HepG2 (cell line): ENCODE measurements at regions not wholly inside any gene's neighbourhood (a gene's known extent, or its start where the extent isn't known, plus 50 kb on each side); places are given as distances from the start of the nearest gene placed in this dataset.

ENCODE experiments used
- ATAC-seq: fragments of 200-7000 bp; cut with Tn5 transposase; 3 replicates; pipeline ENCODE4 v1.9.1; 2020; ENCODE audit warnings: mild to moderate bottlenecking, moderate library complexity
- BruUV-seq: library from RNA; stranded (reverse); fragments of 400-500 nt; replicated peaks from 2 replicates; lab custom pipeline; 2021; lab: Mats Ljungman, UMichigan
- CTCF ChIA-PET: fragments of 300-600 bp; formaldehyde crosslinking; extraction: SDS; loops from one replicate; lab custom pipeline; 2021; ENCODE audit warnings: low total read pairs, inconsistent platforms, low intra/inter-chr PET ratio; lab: Yijun Ruan, JAX
- POLR2A ChIA-PET: fragments of 350-600 bp; sonication (Branson Sonifier 250); formaldehyde crosslinking; loops from one replicate; lab custom pipeline; 2020; ENCODE audit warnings: antibody characterized with exemption, inconsistent platforms; lab: Yijun Ruan, JAX
- DNase-seq: peaks from one replicate; pipeline ENCODE4 v3.0.0-alpha.2; 2015; ENCODE audit warnings: low spot score
- FAIRE-seq: peaks from 3 replicates; lab custom pipeline; 2011; peaks lifted over from hg19 to GRCh38; lab: Jason Lieb, UNC
- H2AFZ ChIP-seq: one replicate; pipeline ENCODE4 v1.6.1; 2011; ENCODE audit warnings: low read length, inconsistent platforms
- H3K27ac ChIP-seq: fragments of 300-600 bp; 3 replicates; pipeline ENCODE4 v1.8.0; 2011; ENCODE audit warnings: mixed run types, mild to moderate bottlenecking, mixed read lengths, low read length, inconsistent platforms; ENCODE audit not compliant: insufficient read depth; ENCODE audit errors: extremely low read length
- H3K27me3 ChIP-seq, 2 experiments: fragments of 200-600 bp in 1 of 2; 2 replicates in 1 of 2; 3 replicates in 1 of 2; pipeline versions ENCODE4 v1.6.0 to v1.8.0; 2011; ENCODE audit warnings: low read length in 2 of 2, mild to moderate bottlenecking in 2 of 2, moderate library complexity in 2 of 2, inconsistent platforms in 1 of 2; ENCODE audit not compliant: insufficient read depth in 2 of 2, control insufficient read depth in 1 of 2
- H3K36me3 ChIP-seq, 2 experiments: fragments of 200-600 bp in 1 of 2; replicated peaks in 1 of 2; 2 replicates in 1 of 2; 3 replicates in 1 of 2; pipeline versions ENCODE4 v1.5.1 to v1.8.0; 2011; ENCODE audit warnings: low read length in 2 of 2, inconsistent platforms in 1 of 2; ENCODE audit not compliant: insufficient read depth in 2 of 2, control insufficient read depth in 1 of 2
- H3K4me1 ChIP-seq: 2 replicates; pipeline ENCODE4 v1.5.1; 2012; ENCODE audit warnings: low read length, inconsistent platforms; ENCODE audit not compliant: insufficient read depth
- H3K4me2 ChIP-seq: 2 replicates; pipeline ENCODE4 v1.6.0; 2011; ENCODE audit warnings: low read depth, low read length, inconsistent platforms
- H3K4me3 ChIP-seq, 3 experiments: fragments of 200-600 bp in 1 of 3; sonication (generic), shearing (Covaris generic) in 1 of 3; replicated peaks in 1 of 3; 2 replicates each; pipeline ENCODE4 v1.5.1; 2011 to 2016; ENCODE audit warnings: low read length in 3 of 3, inconsistent platforms in 2 of 3, low read depth in 2 of 3, mild to moderate bottlenecking in 2 of 3, control low read depth in 1 of 3, mixed read lengths in 1 of 3; ENCODE audit not compliant: insufficient read depth in 1 of 3
- H3K79me2 ChIP-seq: one replicate; pipeline ENCODE4 v1.6.1; 2011; ENCODE audit warnings: low read length, inconsistent platforms; ENCODE audit not compliant: insufficient read depth
- H3K9ac ChIP-seq: 2 replicates; pipeline ENCODE4 v1.6.0; 2011; ENCODE audit warnings: mild to moderate bottlenecking, low read depth, low read length, inconsistent platforms; ENCODE audit not compliant: insufficient read depth
- H3K9me3 ChIP-seq: 2 replicates; pipeline ENCODE4 v1.5.1; 2012; ENCODE audit warnings: mild to moderate bottlenecking, low read length
- H4K20me1 ChIP-seq: 2 replicates; pipeline ENCODE4 v1.6.0; 2011; ENCODE audit warnings: inconsistent platforms, mild to moderate bottlenecking, low read length, moderate library complexity; ENCODE audit not compliant: insufficient read depth
- GLI4 ChIP-seq: sonication (generic); formaldehyde crosslinking; IDR thresholded peaks from 2 replicates; pipeline ENCODE4 v1.5.1; 2020; ENCODE audit warnings: missing genetic modification reagents, mild to moderate bottlenecking, moderate library complexity, borderline replicate concordance
- HMGXB4 ChIP-seq, 2 experiments: sonication (generic) in 1 of 2; formaldehyde crosslinking in 1 of 2; IDR thresholded peaks; 2 replicates each; pipeline versions ENCODE4 v1.4.0 to v1.6.1; 2018 to 2020; ENCODE audit warnings: missing genetic modification reagents in 2 of 2, borderline replicate concordance in 1 of 2, low read depth in 1 of 2, mild to moderate bottlenecking in 1 of 2, missing biosample characterization in 1 of 2
- PRPF4 ChIP-seq: fragments of 200-400 bp; formaldehyde crosslinking; IDR thresholded peaks from 2 replicates; pipeline ENCODE4 v1.6.1; 2016; ENCODE audit warnings: low read length, low read depth; ENCODE audit not compliant: poor library complexity, severe bottlenecking
- ZFYVE20 ChIP-seq: sonication (generic); formaldehyde crosslinking; IDR thresholded peaks from 2 replicates; pipeline ENCODE4 v1.8.0; 2023; ENCODE audit warnings: low read depth, mild to moderate bottlenecking, moderate library complexity, missing genetic modification reagents, borderline replicate concordance
- ZNF280D ChIP-seq: sonication (generic); formaldehyde crosslinking; IDR thresholded peaks from 2 replicates; pipeline ENCODE4 v1.5.1; 2020; ENCODE audit warnings: mild to moderate bottlenecking, missing genetic modification reagents
- WGBS: methylation state at CpG from one replicate; pipeline ENCODE4 v1.1.6; 2017; ENCODE audit warnings: low lambda C conversion rate; 5-methylcytosine and 5-hydroxymethylcytosine counted together
- in situ Hi-C: cut with HindIII; loops from 2 replicates; pipeline ENCODE4 v1.10.0; 2017; ENCODE audit warnings: low pct_unique_long_range_greater_than_20kb; ENCODE audit not compliant: extremely low pct_ligation_motif_present
- intact Hi-C: fragments of 100-400 bp; cut with micrococcal nuclease; formaldehyde crosslinking; loops from one replicate; pipeline ENCODE4 v1.10.0; 2022; ENCODE audit not compliant: unreplicated experiment

GRCh38 chr6:81235512-81235911, 517.0 kb downstream of the TENT5A start:
- no peak overlapping the region for H2AFZ ChIP-seq
- no TSS peak for BruUV-seq
- no peak for ATAC-seq
- POLR2A ChIA-PET: no interaction called here
- H3K4me1 ChIP-seq: no peaks in the 10 kb centered on the region
- intact Hi-C loops: no loop called here
- no peaks in the 10 kb centered on the region for H3K9me3 ChIP-seq
- no peaks in the 10 kb centered on the region for H4K20me1 ChIP-seq
- no peak for FAIRE-seq
- no peak overlapping the region for H3K27ac ChIP-seq
- no peak overlapping the region for H3K4me3 ChIP-seq
- in situ Hi-C loops: loop anchor here (25.0 kb wide), 2 partner anchors 227 to 777 kb away; no protein-coding TSS in a partner anchor
- H3K36me3 ChIP-seq: no peaks in the 10 kb centered on the region
- no peak overlapping the region for H3K9ac ChIP-seq
- CTCF ChIA-PET: no interaction called here
- DNase-seq: no peak
- WGBS: 11% methylated on average over 2 of the region's 2 CpGs
- TF ChIP-seq ZFYVE20 (CRISPR knock-in tag) (no peak), ZNF280D (CRISPR knock-in tag) (no peak), GLI4 (CRISPR knock-in tag) (no peak), HMGXB4 (CRISPR knock-in tag; IDR thresholded peaks at IDR 0.05; ENCODE audit: borderline replicate concordance in 1 of 2, low read depth in 1 of 2) (no peak), PRPF4 (no peak)
- H3K79me2 ChIP-seq: no peaks in the 10 kb centered on the region
- no peaks in the 10 kb centered on the region for H3K27me3 ChIP-seq
- H3K4me2 ChIP-seq: no peak overlapping the region
